HCT116 (cell line): ENCODE measurements at regions not wholly inside any gene's neighbourhood (a gene's known extent, or its start where the extent isn't known, plus 50 kb on each side); places are given as distances from the start of the nearest gene placed in this dataset.

ENCODE experiments used
- ATAC-seq: fragments of 200-7000 bp; cut with Tn5 transposase; 2 replicates; pipeline ENCODE4 v1.9.1; 2020; ENCODE audit warnings: mild to moderate bottlenecking, moderate library complexity
- BruUV-seq: library from RNA; stranded (reverse); fragments of 400-500 nt; replicated peaks from 2 replicates; lab custom pipeline; 2021; lab: Mats Ljungman, UMichigan
- CTCF ChIA-PET: fragments of 300-600 bp; sonication (Branson Sonifier 250); formaldehyde crosslinking; loops from one replicate; lab custom pipeline; 2021; ENCODE audit warnings: antibody characterized with exemption; lab: Charles Lee
- POLR2A ChIA-PET: fragments of 300-600, 350-600 bp; sonication (Branson Sonifier 250); formaldehyde crosslinking; loops from one replicate; lab custom pipeline; 2021; ENCODE audit warnings: antibody characterized with exemption; lab: Charles Lee
- RAD21 ChIA-PET, 2 experiments: fragments of 300-600 bp; sonication (Branson Sonifier 250); formaldehyde crosslinking; loops; one replicate each; lab custom pipeline; 2023; ENCODE audit warnings: low total read pairs in 2 of 2; ENCODE audit not compliant: uncharacterized antibody in 2 of 2, unreplicated experiment in 2 of 2, low non-redundant PET in 1 of 2; lab: Charles Lee
- DNase-seq: peaks from one replicate; pipeline ENCODE4 v3.0.0-alpha.2; 2010; ENCODE audit warnings: low read depth, low spot score
- H2AFZ ChIP-seq: fragments of 200-600 bp; shearing (Covaris generic), sonication (generic); 2 replicates; pipeline ENCODE4 v1.6.1; 2017; ENCODE audit warnings: low read depth, mixed run types, mixed read lengths, antibody characterized with exemption, low read length; ENCODE audit not compliant: poor library complexity, severe bottlenecking
- H3K27ac ChIP-seq: 2 replicates; pipeline ENCODE4 v1.5.1; 2012; ENCODE audit warnings: low read depth, low read length
- H3K27me3 ChIP-seq: fragments of 200-600 bp; sonication (generic); 2 replicates; pipeline ENCODE4 v1.6.1; 2016; ENCODE audit warnings: mixed run types, low read length, mixed read lengths; ENCODE audit not compliant: insufficient read depth
- H3K36me3 ChIP-seq, 2 experiments: fragments of 200-500 bp in 1 of 2; fragments of 200-600 bp in 1 of 2; sonication (Bioruptor generic) in 1 of 2; sonication (generic) in 1 of 2; 2 replicates each; pipeline versions ENCODE4 v1.5.1 to v1.6.1; 2014 to 2016; ENCODE audit warnings: low read length in 2 of 2, inconsistent platforms in 1 of 2, mixed read lengths in 1 of 2, mixed run types in 1 of 2; ENCODE audit not compliant: insufficient read depth in 2 of 2, control insufficient read depth in 1 of 2
- H3K4me1 ChIP-seq, 2 experiments: fragments of 200-600 bp in 1 of 2; sonication (generic) in 1 of 2; 2 replicates each; pipeline versions ENCODE4 v1.5.1 to v1.6.1; 2012 to 2017; ENCODE audit warnings: low read length in 2 of 2, inconsistent platforms in 1 of 2, mild to moderate bottlenecking in 1 of 2, mixed read lengths in 1 of 2, mixed run types in 1 of 2, moderate library complexity in 1 of 2; ENCODE audit not compliant: insufficient read depth in 2 of 2, control insufficient read depth in 1 of 2
- H3K4me2 ChIP-seq: fragments of 200-600 bp; sonication (generic); 2 replicates; pipeline ENCODE4 v1.6.1; 2017; ENCODE audit warnings: mixed run types, low read length, mixed read lengths
- H3K4me3 ChIP-seq, 2 experiments: fragments of 200-600 bp in 1 of 2; sonication (generic) in 1 of 2; replicated peaks in 1 of 2; 2 replicates each; pipeline ENCODE4 v1.5.1; 2011 to 2016; ENCODE audit warnings: low read length in 2 of 2, control low read depth in 1 of 2, low read depth in 1 of 2, mild to moderate bottlenecking in 1 of 2, mixed read lengths in 1 of 2, mixed run types in 1 of 2
- H3K79me2 ChIP-seq: fragments of 200-600 bp; sonication (generic); 2 replicates; pipeline ENCODE4 v1.6.1; 2017; ENCODE audit warnings: mild to moderate bottlenecking, mixed run types, low read length, moderate library complexity, mixed read lengths; ENCODE audit not compliant: insufficient read depth
- H3K9ac ChIP-seq: fragments of 200-600 bp; sonication (generic); 2 replicates; pipeline ENCODE4 v1.6.1; 2016; ENCODE audit warnings: low read length, mixed read lengths
- H3K9me2 ChIP-seq: fragments of 200-600 bp; sonication (generic), shearing (Covaris generic); 2 replicates; pipeline ENCODE4 v1.6.1; 2017; ENCODE audit warnings: mixed run types, mild to moderate bottlenecking, moderate library complexity; ENCODE audit not compliant: insufficient read depth
- H3K9me3 ChIP-seq, 2 experiments: fragments of 200-500 bp in 1 of 2; fragments of 200-600 bp in 1 of 2; sonication (Bioruptor generic) in 1 of 2; sonication (generic) in 1 of 2; 2 replicates each; pipeline ENCODE4 v1.6.1; 2014 to 2017; ENCODE audit warnings: low read length in 2 of 2, mixed read lengths in 2 of 2, inconsistent platforms in 1 of 2, low read depth in 1 of 2, mild to moderate bottlenecking in 1 of 2, mixed run types in 1 of 2, moderate library complexity in 1 of 2; ENCODE audit not compliant: control insufficient read depth in 1 of 2, insufficient read depth in 1 of 2
- H4K20me1 ChIP-seq: fragments of 200-600 bp; sonication (generic), shearing (Covaris generic); 2 replicates; pipeline ENCODE4 v1.6.1; 2017; ENCODE audit warnings: mixed run types, mild to moderate bottlenecking, moderate library complexity; ENCODE audit not compliant: insufficient read depth
- CBX3 ChIP-seq: IDR thresholded peaks from 2 replicates; pipeline ENCODE4 v1.6.1; 2012; ENCODE audit warnings: low read depth
- CEBPB ChIP-seq: IDR thresholded peaks from 2 replicates; pipeline ENCODE4 v1.6.1; 2012; ENCODE audit warnings: low read depth
- EGR1 ChIP-seq: IDR thresholded peaks from 2 replicates; pipeline ENCODE4 v1.6.1; 2012; ENCODE audit warnings: low read depth
- ELF1 ChIP-seq: IDR thresholded peaks from 2 replicates; pipeline ENCODE4 v1.6.1; 2012; ENCODE audit warnings: low read depth, borderline replicate concordance
- JUND ChIP-seq: IDR thresholded peaks from 2 replicates; pipeline ENCODE4 v1.6.1; 2012
- POLR2A ChIP-seq: IDR thresholded peaks from 2 replicates; pipeline ENCODE4 v1.7.0; 2011; ENCODE audit warnings: borderline replicate concordance; ENCODE audit not compliant: insufficient read depth, insufficient read length; ENCODE audit errors: extremely low read depth
- POLR2AphosphoS5 ChIP-seq: IDR thresholded peaks from 2 replicates; pipeline ENCODE4 v1.6.1; 2011; ENCODE audit warnings: mild to moderate bottlenecking, low read depth, low read length, moderate library complexity
- RAD21 ChIP-seq: IDR thresholded peaks from 2 replicates; pipeline ENCODE4 v1.6.1; 2012; ENCODE audit warnings: low read depth, mild to moderate bottlenecking
- SP1 ChIP-seq: IDR thresholded peaks from 2 replicates; pipeline ENCODE4 v1.6.1; 2012; ENCODE audit warnings: low read depth
- TCF7L2 ChIP-seq: IDR thresholded peaks from 2 replicates; pipeline ENCODE4 v1.7.0; 2011; ENCODE audit warnings: borderline replicate concordance, inconsistent platforms; ENCODE audit not compliant: insufficient read depth, insufficient read length; ENCODE audit errors: extremely low read depth
- ZNF274 ChIP-seq: fragments of 200-500 bp; sonication (Bioruptor generic); IDR thresholded peaks from 2 replicates; pipeline ENCODE4 v1.6.1; 2014; ENCODE audit warnings: mild to moderate bottlenecking, low read depth, low read length, inconsistent platforms
- intact Hi-C: fragments of 100-400 bp; cut with micrococcal nuclease; formaldehyde crosslinking; loops from 2 replicates; pipeline ENCODE4 v1.10.0; 2022
- TF ChIP-seq, protein P1 (sequence below): IDR thresholded peaks from 2 replicates; pipeline ENCODE4 v1.6.1; 2012

DNA sequence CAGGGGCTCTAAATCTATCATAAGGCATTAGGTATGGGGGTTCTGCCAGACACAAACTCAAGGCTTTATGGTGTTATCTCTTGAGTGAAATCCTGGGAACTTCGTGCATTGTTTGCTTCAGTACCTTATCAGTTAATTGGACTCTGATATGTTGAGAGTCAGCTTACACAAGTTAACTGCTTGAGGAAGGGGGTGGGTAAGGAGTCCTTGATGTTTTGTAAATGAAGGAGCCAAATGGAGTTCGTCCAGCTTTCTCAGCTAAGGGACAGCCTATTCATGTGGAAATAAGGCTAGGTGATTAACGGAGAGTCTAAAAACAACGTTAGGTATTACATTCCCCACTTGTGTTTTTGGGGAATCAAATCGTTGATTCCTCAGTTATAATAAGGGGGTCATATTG lies 157.4 kb downstream of the TRIM27 start:
- CTCF ChIA-PET, result no interaction called here
- no peaks in the 10 kb centered on the region for H3K9me3 ChIP-seq
- TF ChIP-seq TCF7L2 (no peak), RAD21 (no peak), EGR1 (no peak), POLR2AphosphoS5 (no peak), JUND (no peak), CBX3 (no peak)
- DNase-seq (no peak), ATAC-seq (no peak)
- no peaks in the 10 kb centered on the region for H3K9me2 ChIP-seq
- H3K4me2 ChIP-seq, result no peak overlapping the region
- RAD21 ChIA-PET, result no interaction called here
- H4K20me1 ChIP-seq, result no peaks in the 10 kb centered on the region
- no TSS peak for BruUV-seq
- no peak overlapping the region for H3K4me3 ChIP-seq
- no peak overlapping the region for H3K27ac ChIP-seq
- intact Hi-C loops, result no loop called here
- H3K79me2 ChIP-seq, result no peaks in the 10 kb centered on the region
- POLR2A ChIA-PET, result interaction anchor here (1.2 kb wide), 1 partner anchor 9 kb away, joined by 3 read pairs; no protein-coding TSS in a partner anchor
- no peak overlapping the region for H3K9ac ChIP-seq
- no peak overlapping the region for H2AFZ ChIP-seq
- no peaks in the 10 kb centered on the region for H3K27me3 ChIP-seq
- H3K36me3 ChIP-seq, result no peaks in the 10 kb centered on the region
- peaks cover 5 to 17% of the 10 kb centered on the region in 2 experiments for H3K4me1 ChIP-seq

DNA sequence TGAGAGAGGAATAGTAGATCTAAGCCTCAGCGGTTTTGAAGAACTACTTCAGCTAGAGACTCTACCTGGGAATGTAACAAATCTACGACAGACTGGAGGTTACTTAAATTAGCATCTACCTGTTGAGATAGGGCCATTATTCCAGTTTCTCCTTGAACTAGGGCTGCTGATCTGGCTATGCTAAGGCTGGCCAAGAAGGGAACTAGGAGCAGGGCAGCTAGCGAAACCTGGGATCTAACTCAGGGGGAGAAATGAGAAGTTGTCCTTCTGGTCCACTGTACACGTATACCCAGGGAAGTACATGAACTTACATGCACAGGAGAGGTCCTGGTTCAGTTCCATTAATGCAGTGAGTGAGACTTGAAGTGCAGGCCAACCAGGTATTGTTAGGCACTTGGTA lies 156.7 kb downstream of the TRIM27 start:
- CTCF ChIA-PET, result no interaction called here
- DNase-seq, result no peak

More for the DNA sequence above, 156.7 kb downstream of the TRIM27 start:
- Histone ChIP-seq H3K9me2 (no peaks in the 10 kb centered on the region), H3K4me2 (no peak overlapping the region), H2AFZ (no peak overlapping the region), H3K4me3 (no peak overlapping the region), H3K27ac (no peak overlapping the region), H3K36me3 (no peaks in the 10 kb centered on the region), H4K20me1 (no peaks in the 10 kb centered on the region), H3K9me3 (no peaks in the 10 kb centered on the region), H3K4me1 (peaks cover 11 to 24% of the 10 kb centered on the region in 2 experiments), H3K9ac (no peak overlapping the region), H3K27me3 (no peaks in the 10 kb centered on the region), H3K79me2 (no peaks in the 10 kb centered on the region)
- RAD21 ChIA-PET, result no interaction called here
- POLR2A ChIA-PET, result interaction anchor here (1.2 kb wide), 1 partner anchor 10 kb away, joined by 3 read pairs; no protein-coding TSS in a partner anchor
- no TSS peak for BruUV-seq
- ATAC-seq, result no peak
- intact Hi-C loops, result no loop called here
- TF ChIP-seq CBX3 (no peak), TCF7L2 (no peak), ELF1 (no peak), CEBPB (no peak), ZNF274 (no peak), JUND (no peak), RAD21 (no peak), POLR2A (no peak), SP1 (no peak)
- TF ChIP-seq, protein P1, sequence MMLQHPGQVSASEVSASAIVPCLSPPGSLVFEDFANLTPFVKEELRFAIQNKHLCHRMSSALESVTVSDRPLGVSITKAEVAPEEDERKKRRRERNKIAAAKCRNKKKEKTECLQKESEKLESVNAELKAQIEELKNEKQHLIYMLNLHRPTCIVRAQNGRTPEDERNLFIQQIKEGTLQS, result no peak
